ENCODE measurements at regions not wholly inside any gene's neighbourhood (a gene's known extent, or its start where the extent isn't known, plus 50 kb on each side); places are given as distances from the start of the nearest gene placed in this dataset.

GRCh38 chr13:40318366-40318765, 348.1 kb downstream of the FOXO1 start:
- no peak for DNase-seq

DNA sequence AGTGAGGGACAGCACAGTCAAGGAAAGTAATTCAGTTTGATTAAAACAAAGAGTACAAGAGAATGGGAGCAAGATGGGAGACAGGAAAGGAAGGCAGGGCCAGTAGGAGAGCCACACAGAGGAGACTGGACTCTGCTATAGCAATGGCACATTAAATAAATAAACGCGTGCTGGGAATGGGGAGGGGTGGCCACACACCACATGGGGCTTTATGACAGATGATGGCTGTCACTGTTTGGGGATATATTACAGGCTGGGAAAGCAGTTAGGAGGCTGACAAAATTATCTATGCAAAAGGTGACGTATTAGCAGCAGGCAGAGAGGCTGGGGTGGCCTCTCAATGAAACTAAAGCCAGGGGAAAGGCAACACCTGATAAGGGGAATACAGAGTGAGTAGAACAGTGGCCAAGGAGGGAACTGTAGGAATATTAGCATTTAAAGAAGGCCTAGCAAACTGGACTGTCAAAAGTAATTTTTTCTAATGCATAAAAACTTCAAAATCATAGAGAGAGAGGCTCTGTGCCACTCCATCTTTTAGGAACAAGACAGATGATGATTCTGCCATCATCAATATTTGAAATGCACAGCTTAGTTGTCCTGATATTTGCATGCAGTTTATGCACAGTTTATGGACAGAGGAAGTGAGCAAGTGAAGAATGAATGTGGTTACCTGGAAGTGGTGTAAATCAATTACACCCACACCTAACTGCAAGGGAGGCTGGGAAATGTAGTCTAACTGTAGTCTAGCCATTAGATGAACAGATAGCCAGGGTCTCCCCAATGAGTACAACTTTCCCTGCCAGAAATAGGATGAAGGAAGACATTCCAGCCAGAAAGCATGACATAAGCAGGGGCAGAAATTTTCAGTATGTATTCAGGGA, 346.5 kb downstream of the FOXO1 start:
- peak in 1 of 2 donors; percentile 12 for DNase-seq

GRCh38 chr13:40328091-40328490, 338.4 kb downstream of the FOXO1 start:
- no peak for DNase-seq

DNA sequence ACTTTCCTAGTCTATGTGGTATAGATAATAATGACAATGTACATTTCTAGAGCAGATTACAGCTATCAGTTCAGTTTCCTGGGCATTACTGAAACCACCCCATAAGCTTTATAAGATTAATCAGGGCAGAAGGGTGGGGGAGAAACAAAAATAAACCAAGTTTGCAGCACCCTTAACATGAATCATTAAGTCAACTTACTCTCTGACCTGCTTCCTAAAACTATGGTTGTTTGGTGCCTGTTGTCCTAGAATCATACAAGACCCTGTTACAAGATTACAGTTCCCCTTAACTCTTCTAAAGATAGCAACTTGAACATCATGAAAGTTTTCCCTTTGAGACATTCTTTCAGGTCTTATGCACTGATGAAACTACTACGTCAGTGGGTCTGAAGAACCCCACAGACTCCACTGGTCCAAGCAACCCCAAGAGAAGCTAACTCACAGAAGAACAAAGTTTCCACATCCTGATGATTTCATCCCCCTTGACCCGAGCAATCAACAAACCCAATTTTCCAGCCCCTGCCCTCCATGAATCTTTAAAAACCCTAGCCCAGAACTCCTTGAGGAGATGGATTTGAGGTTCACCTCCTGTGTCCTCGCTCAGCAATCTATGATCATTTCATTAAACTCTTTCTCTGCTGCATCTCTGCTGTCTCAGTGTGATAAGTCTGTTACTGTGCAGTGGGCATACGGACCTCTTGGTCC, 336.5 kb downstream of the FOXO1 start:
- DNase-seq, result no peak

GRCh38 chr13:40330950-40331349, 335.5 kb downstream of the FOXO1 start:
- DNase-seq, result no peak

DNA sequence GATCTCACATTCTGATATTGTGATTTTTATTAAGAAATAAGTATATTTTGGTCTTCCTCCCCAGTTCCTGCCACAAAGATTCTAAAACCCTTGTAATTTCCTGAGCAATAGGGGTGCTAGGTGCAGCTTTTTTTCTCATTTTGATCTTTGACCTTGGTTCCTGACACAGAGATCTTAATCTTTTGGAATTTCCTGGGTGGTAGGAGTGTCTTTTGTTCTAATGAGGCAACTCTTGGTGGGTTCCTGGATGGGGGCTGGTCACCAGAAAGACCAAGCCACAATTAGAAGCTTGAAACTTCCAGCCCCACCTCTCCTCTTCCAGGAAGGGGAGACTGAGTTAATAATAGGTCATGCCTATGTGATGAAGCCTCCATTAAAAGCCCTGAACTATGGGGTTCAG, 334.6 kb downstream of the FOXO1 start:
- no peak for DNase-seq

GRCh38 chr13:40333226-40333625, 333.2 kb downstream of the FOXO1 start:
- DNase-seq, result no peak

DNA sequence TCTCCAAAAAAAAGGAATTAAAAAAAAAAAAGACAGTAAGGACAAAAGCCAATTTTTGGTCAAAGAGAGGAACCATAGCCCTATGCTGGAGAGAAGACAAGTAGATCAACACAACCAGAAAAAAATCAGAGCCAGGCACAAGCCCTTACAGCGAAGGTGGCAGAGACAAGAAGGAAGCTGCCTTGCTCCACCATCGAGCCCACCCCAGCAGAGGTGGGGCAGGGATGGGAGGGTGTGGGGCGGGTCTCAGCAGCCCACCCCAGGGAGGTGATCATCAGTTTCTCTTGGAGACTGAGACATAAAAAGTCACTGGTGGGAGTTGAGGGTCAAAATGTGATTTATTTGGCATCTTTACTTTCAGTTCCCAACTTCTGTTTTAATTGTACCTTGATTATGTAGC, 332.4 kb downstream of the FOXO1 start:
- DNase-seq, result no peak

DNA sequence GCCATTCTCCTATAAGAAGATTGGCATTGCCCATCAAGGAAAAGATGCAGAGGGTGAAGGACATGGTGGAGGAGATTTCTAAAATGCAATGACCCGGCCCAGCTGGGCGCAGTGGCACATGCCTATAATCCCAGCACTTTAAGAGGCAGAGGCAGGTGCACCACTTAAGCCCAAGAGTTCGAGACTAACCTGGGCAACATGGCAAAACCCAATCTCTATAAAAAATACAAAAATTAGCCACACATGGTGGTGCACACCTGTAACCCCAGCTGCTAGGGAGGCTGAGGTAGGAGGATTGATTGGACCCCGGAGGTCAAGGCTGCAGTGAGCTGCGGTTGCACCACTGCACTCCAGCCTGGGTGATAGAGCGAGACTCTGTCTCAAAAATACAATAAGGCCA, 331.8 kb downstream of the FOXO1 start:
- no peak for DNase-seq

DNA sequence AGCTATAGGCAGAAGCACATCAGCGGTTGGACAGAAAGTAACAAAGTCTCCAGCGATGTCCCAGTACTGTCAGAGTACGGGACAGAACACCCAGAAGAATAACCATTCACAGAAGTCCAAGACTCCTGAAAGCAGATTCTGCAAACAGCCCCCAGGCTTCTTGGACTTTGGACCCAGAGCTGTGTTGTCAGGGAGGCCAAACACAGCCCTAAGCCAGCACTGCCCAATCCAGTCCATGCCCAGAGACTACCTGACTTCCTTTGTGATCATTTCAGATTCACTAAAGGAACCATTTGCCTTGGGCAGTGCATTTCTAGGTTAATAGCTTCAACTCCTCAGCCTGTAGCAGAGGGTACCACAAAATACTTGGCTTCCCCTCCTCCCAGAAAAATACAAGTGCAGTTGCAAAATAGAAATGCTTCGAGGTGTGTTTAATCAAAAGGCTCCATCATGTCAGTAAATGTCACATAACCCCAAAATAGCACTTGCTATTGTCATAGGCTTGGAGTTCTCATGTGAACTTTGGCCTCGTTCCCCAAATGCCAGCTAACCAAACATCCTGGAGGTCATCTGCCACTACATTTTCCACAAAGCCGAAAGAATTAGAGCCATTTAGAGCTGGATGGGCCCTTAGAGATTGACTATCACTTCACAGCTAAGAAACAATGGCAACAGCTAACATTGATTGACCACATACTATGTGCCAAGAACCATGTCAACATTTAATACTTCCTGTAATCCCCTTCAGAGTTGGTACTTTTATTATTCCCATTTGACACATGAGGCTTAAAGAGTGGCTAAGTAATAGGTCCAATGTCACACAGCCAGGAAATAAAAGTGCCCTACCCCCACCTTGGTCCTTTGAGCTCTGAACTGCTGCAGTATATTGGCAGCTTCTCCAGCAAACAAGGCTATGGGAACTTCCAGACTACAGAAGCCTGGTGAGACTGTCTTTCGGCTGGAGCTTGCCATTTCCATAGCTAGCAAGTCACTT, 329.9 kb downstream of the FOXO1 start:
- DNase-seq, result no peak

DNA sequence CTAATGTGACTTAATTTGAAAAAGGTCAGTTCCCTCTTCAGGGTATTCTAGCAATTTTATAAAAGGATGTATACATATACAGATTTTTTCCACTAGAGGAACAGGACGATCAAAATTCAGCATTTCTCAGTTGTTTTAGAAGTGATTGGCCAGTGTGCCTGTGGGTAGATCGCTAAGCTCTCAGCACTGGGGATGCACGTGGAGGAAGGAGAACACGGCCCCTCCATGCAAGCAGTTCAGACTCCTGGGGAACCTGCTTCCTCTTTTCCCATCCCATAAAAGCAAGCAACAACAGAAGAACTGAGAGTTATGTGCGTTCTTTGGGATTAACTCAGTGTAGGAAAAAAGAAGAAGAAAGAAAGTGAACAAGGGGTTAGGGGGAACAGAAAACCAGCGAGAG, 328.8 kb downstream of the FOXO1 start:
- DNase-seq, result no peak

DNA sequence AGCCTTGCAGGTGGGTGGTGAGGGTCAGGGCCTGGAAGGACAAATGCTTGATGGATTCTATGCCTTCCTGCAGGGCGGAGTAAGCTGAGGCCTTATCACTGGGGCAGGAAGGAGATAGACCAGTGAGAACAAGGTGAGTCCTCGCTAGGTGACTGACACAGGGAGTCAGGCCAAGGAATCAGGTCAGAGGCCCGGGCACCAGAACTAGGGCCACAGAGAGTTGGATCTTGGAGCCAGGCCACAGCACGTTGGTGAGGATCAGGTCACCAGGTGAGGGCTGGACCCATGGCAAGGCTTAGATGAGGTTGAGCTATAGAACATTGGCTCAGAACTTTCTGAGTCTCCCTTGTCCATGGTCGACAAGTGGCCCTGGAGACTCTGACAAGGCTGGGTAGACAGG, 328.2 kb downstream of the FOXO1 start:
- DNase-seq, result no peak

DNA sequence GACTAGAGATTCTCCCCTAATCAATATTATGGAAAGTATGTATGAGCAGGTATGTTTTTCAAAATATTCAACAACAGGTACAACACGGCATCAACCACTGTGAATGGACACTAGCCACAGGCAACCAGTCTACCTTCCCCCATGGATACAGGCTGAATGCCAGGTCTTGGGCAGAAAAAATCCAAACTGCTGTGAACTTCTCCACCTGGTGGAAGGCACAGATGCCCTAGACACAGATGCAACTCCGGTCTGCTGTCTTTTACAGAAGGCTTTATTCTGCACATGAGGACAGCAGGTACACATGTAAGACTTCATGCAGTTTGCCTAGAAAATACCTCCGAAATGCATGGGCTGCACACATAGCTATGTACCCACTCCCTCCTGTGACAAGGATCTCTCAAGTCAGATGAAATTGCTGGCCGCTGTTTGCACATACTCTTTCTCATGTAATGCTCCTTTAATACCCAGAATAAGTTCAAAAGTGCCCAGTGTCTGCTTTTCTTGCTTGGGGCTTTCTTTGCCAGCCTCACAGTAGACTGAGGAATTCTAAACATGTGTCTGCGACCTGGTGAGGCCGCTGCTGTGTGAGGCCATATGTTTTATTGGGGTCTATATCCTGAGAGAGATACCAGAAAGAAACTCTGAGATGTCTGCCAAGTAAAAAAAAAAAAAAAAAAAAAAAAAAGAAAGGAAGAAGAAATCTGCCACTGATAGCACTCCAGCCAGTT, 325.9 kb downstream of the FOXO1 start:
- DNase-seq, result no peak

DNA sequence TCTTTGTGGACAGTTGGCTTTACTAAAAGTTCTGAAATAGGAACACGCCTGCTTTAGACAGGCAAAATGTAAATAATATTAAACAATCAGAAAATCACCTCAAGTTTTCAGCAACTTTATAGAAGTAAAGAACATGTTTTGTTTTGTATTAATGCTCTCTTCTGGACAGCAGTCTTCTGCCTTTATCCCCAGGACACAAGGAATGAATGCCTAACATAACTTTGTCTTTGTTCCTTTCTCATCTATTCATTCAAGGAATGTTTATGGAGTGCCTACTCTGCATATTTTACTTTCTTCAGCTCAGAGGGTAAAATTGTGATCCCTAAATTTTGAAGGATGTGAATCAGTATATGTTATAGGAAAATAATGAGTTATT, 325.4 kb downstream of the FOXO1 start:
- DNase-seq, result no peak

DNA sequence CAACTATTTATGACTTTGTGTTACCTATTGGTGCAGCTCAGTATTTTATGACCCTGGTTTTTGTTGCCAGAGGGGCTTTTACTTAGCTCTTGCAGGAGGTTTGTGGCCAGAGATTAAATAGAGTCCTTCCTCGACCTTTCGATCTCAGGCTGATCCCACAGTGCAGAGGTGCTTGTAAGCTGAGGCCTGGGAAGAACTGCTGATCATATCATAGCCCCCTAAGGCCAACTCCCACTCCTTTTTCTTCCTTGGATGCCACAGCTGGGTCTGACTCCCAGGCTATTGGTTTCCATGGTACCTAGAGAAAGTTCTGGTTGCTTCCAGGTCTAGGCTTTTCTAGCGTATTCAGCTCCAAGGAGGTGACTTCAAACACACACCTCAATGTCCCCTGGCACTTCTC, 324.9 kb downstream of the FOXO1 start:
- no peak for DNase-seq

DNA sequence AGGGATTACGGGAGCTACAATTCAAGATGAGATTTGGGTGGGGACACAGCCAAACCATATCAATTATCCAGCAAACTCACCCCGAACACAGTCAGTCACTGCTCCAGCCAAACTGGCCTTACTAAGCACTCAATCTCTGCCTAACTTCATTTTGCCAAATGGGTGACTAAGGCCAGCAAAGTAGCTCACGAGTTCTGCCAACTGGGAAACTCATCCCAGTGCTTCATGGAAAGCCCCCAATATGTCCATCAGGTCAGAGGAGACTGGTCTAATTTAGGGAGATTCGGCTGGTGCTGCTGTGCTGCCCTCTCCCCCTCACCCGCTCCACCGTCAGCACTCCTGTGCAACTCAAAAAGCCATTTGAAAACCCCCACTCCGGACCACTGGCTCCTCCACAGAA, 324.0 kb downstream of the FOXO1 start:
- no peak for DNase-seq

DNA sequence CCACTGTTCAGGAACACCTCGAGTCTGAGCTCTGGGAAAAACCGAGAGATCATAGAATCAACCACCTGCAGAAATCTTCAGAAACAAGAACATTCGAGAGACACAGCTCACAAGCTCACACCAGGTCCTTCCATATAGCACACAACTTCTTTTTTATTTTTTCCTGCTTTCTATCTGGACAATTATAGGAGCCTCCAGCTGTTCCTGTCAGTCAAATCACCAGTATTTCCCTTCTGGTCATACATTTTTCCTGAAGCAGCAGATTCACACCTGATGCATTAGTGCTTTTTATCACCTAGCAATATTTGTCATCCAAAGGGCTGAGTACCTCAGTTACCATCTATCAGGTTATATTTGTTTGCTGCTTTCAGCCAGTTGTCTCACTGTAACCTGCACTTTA, 323.5 kb downstream of the FOXO1 start:
- no peak for DNase-seq

DNA sequence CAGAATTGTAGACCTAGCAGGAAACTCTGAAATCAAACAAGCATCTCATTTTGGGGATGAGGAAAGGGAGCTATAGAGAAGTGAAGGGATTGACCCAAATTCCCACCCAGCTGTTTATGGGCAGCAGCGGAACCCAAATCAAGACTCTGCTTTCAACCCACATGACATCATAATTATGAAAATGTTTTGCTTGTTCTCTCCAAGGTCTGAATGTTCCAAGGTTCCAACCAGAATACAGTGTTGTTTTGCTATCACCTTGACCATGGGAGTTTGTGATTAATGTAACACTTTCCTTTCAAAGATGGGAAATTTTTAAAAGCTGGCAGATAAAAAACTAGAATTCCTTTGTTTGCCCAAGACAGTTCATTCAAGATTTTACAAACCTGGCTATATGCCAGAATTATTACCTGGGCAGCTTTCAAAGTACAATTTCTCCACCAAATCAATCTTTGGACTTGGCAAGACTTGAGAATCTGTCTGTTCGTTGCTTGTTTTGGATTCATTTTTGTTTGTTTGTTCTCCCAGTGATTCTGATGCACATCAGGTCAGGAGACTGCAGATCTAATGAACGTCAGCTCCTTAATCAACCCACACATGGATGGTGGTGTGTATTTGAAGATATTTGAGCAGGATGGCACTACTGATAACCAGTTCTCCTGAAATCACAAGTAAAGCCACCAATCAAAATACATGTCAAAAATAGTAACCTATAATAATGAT, 322.7 kb downstream of the FOXO1 start:
- no peak for DNase-seq

DNA sequence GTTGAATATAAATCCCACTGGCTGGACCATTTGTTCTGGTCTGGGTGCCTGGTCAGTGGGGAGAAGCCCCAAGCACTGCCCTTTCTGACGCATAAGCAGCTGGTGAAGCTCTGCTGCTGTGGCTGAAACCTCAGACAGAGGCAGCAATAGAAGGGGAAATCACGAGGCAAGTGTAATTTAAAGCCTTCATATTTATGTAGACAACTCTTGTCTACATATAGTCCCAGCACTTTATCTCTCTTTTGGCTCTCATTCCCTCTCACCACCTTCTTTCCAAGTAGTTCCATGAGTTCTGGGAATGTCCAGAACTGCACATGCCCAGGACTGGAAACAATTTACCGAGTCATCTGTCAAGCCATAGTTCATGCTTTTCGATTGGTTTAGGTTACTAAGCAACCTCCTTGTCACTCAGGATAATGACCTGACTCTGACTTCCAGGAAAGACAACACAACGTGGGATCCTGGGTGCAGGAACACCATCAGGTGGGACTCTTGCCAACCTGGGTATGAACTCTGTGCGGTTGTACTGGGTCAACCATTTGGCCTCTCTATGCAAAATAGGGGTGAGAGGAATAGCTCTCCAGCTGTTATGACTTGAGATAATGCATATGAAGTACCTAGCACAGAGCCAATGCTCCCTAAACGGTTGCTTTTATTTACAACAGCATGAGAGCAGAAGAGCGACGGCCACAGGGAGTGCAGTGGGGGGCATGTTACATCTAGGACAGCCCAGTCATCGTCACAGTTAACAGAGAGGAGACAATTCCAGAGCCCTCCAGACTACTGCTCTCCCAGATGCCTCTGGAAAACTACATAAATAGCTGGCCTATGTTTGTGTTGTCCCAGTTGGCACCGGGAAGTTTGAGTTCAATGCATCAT, 321.9 kb downstream of the FOXO1 start:
- DNase-seq, result no peak

- no peak for DNase-seq
Measured at GRCh38 chr13:40345149-40345514, 321.3 kb downstream of the FOXO1 start.
